K562 (cell line): ENCODE measurements at regions not wholly inside any gene's neighbourhood (a gene's known extent, or its start where the extent isn't known, plus 50 kb on each side); places are given as distances from the start of the nearest gene placed in this dataset.

ENCODE experiments used
- ATAC-seq: fragments of 200-7000 bp; cut with Tn5 transposase; 3 replicates; pipeline ENCODE4 v1.9.1; 2020; ENCODE audit warnings: moderate library complexity
- BruUV-seq: library from RNA; stranded (reverse); fragments of 400-500 nt; replicated peaks from 2 replicates; lab custom pipeline; 2021; lab: Mats Ljungman, UMichigan
- CTCF ChIA-PET: fragments of 300-600 bp; formaldehyde crosslinking; extraction: SDS; loops from one replicate; lab custom pipeline; 2021; ENCODE audit warnings: low intra/inter-chr PET ratio; lab: Yijun Ruan, JAX
- POLR2A ChIA-PET: fragments of 300-600, 350-650 bp; sonication (Branson Sonifier 250); formaldehyde crosslinking; extraction: SDS; loops from one replicate; lab custom pipeline; 2021; ENCODE audit warnings: antibody characterized with exemption, inconsistent platforms; lab: Yijun Ruan, JAX
- DNase-seq, 4 experiments: peaks; one replicate each; pipeline versions ENCODE4 v3.0.0 to v3.0.0-alpha.2; 2011 to 2018; ENCODE audit warnings: low spot score in 3 of 4, mixed read lengths in 3 of 4; ENCODE audit errors: extremely low read depth in 1 of 4
- FAIRE-seq: peaks from 2 replicates; lab custom pipeline; 2011; peaks lifted over from hg19 to GRCh38; lab: Jason Lieb, UNC
- H2AFZ ChIP-seq: 2 replicates; pipeline ENCODE4 v1.6.0; 2011; ENCODE audit warnings: low read depth, low read length, control low read depth, inconsistent platforms
- H3K27ac ChIP-seq: fragments of 200-600 bp; 3 replicates; pipeline ENCODE4 v1.8.0; 2011; ENCODE audit warnings: low read depth, mild to moderate bottlenecking, control low read depth, inconsistent platforms, low read length, moderate library complexity, mixed read lengths; ENCODE audit errors: extremely low read depth
- H3K27me3 ChIP-seq, 2 experiments: fragments of 300-600 bp in 1 of 2; 2 replicates in 1 of 2; 3 replicates in 1 of 2; pipeline versions ENCODE4 v1.6.0 to v1.8.0; 2011; ENCODE audit warnings: inconsistent platforms in 2 of 2, low read length in 2 of 2, mild to moderate bottlenecking in 1 of 2, mixed read lengths in 1 of 2, moderate library complexity in 1 of 2; ENCODE audit not compliant: control insufficient read depth in 2 of 2, insufficient read depth in 2 of 2
- H3K36me3 ChIP-seq: fragments of 300-600 bp; 3 replicates; pipeline ENCODE4 v1.8.0; 2011; ENCODE audit warnings: mild to moderate bottlenecking, low read length, inconsistent platforms; ENCODE audit not compliant: control insufficient read depth, insufficient read depth
- H3K4me1 ChIP-seq, 2 experiments: fragments of 200-600 bp in 1 of 2; replicated peaks in 1 of 2; 2 replicates in 1 of 2; 3 replicates in 1 of 2; pipeline versions ENCODE4 v1.5.1 to v1.8.0; 2011; ENCODE audit warnings: inconsistent platforms in 2 of 2, low read length in 2 of 2, mild to moderate bottlenecking in 1 of 2, mixed read lengths in 1 of 2, moderate library complexity in 1 of 2; ENCODE audit not compliant: control insufficient read depth in 2 of 2, insufficient read depth in 2 of 2
- H3K4me2 ChIP-seq: 2 replicates; pipeline ENCODE4 v1.6.1; 2011; ENCODE audit warnings: low read length, control low read depth, inconsistent platforms, mixed read lengths; ENCODE audit not compliant: insufficient read depth
- H3K4me3 ChIP-seq: fragments of 200-600 bp; sonication (generic), shearing (Covaris generic); 2 replicates; pipeline ENCODE4 v1.5.1; 2016; ENCODE audit warnings: control low read depth, inconsistent platforms
- H3K79me2 ChIP-seq: fragments of 200-600 bp; 3 replicates; pipeline ENCODE4 v1.8.0; 2011; ENCODE audit warnings: low read length, inconsistent platforms; ENCODE audit not compliant: control insufficient read depth, insufficient read depth
- H3K9ac ChIP-seq, 2 experiments: 2 replicates each; pipeline versions ENCODE4 v1.6.0 to v1.6.1; 2011; ENCODE audit warnings: low read depth in 2 of 2, low read length in 2 of 2, control low read depth in 1 of 2, inconsistent platforms in 1 of 2, mild to moderate bottlenecking in 1 of 2, mixed read lengths in 1 of 2; ENCODE audit not compliant: insufficient read depth in 1 of 2
- H3K9me1 ChIP-seq: one replicate; pipeline ENCODE4 v1.6.0; 2011; ENCODE audit warnings: inconsistent platforms, mild to moderate bottlenecking, low read length, moderate library complexity; ENCODE audit not compliant: control insufficient read depth, insufficient read depth
- H3K9me3 ChIP-seq: replicated peaks from 2 replicates; pipeline ENCODE4 v1.5.1; 2011; ENCODE audit warnings: low read depth, low read length, inconsistent platforms; ENCODE audit not compliant: control insufficient read depth, insufficient read depth
- H4K20me1 ChIP-seq: replicated peaks from 2 replicates; pipeline ENCODE4 v1.6.1; 2011; ENCODE audit warnings: low read length, inconsistent platforms, mixed read lengths; ENCODE audit not compliant: control insufficient read depth, insufficient read depth
- ATF7 ChIP-seq: fragments of 450-650 bp; IDR thresholded peaks from 2 replicates; pipeline ENCODE4 v1.7.1; 2014; ENCODE audit warnings: mild to moderate bottlenecking, moderate library complexity
- C11orf30 ChIP-seq: fragments of 450-650 bp; IDR thresholded peaks from 2 replicates; pipeline ENCODE4 v1.6.1; 2016; ENCODE audit warnings: low read depth, mild to moderate bottlenecking
- L3MBTL2 ChIP-seq: fragments of 450-650 bp; IDR thresholded peaks from 2 replicates; pipeline ENCODE4 v1.6.1; 2016; ENCODE audit warnings: mild to moderate bottlenecking, moderate library complexity
- PCBP2 ChIP-seq: fragments of 200-400 bp; formaldehyde crosslinking; IDR thresholded peaks from 2 replicates; pipeline ENCODE4 v1.6.1; 2018; ENCODE audit warnings: low read length, low read depth, mild to moderate bottlenecking, moderate library complexity; ENCODE audit not compliant: poor library complexity, severe bottlenecking
- PHF21A ChIP-seq: fragments of 450-650 bp; IDR thresholded peaks from 2 replicates; pipeline ENCODE4 v1.6.1; 2017; ENCODE audit warnings: low read depth, borderline replicate concordance
- RCOR1 ChIP-seq, 2 experiments: IDR thresholded peaks; 2 replicates each; pipeline ENCODE4 v1.6.1; 2012; ENCODE audit warnings: low read depth in 2 of 2, low read length in 2 of 2, borderline replicate concordance in 1 of 2, improper control_type of control experiment in 1 of 2
- SRSF7 ChIP-seq: fragments of 200-400 bp; formaldehyde crosslinking; optimal IDR thresholded peaks from 2 replicates; pipeline ENCODE3; 2017; ENCODE audit warnings: mild to moderate bottlenecking, low read depth, low read length
- TEAD2 ChIP-seq: fragments of 450-650 bp; IDR thresholded peaks from 2 replicates; pipeline ENCODE4 v1.6.1; 2016; ENCODE audit warnings: missing genetic modification characterization, control low read depth, missing compliant biosample characterization
- ZFX ChIP-seq: sonication (generic); formaldehyde crosslinking; IDR thresholded peaks from 2 replicates; pipeline ENCODE4 v1.8.0; 2022; ENCODE audit warnings: mild to moderate bottlenecking, missing genetic modification reagents, moderate library complexity
- ZNF232 ChIP-seq: sonication (generic); formaldehyde crosslinking; IDR thresholded peaks from 2 replicates; pipeline ENCODE4 v1.8.0; 2022; ENCODE audit warnings: mild to moderate bottlenecking, missing genetic modification reagents
- ZNF347 ChIP-seq: fragments of 450-650 bp; formaldehyde crosslinking; IDR thresholded peaks from 2 replicates; pipeline ENCODE4 v1.4.0; 2020; ENCODE audit warnings: low read depth, mild to moderate bottlenecking, moderate library complexity
- WGBS: fragments of 100-300 bp; shearing (Covaris generic); methylation state at CpG from one replicate; pipeline ENCODE4 v1.1.6; 2016; ENCODE audit warnings: low coverage, mixed read lengths; ENCODE audit not compliant: insufficient coverage; ENCODE audit errors: missing lambda C conversion rate; 5-methylcytosine and 5-hydroxymethylcytosine counted together
- in situ Hi-C: fragments of 300-500 bp; cut with MboI; formaldehyde crosslinking; loops from 4 replicates; pipeline ENCODE4 v1.15.0; 2018; ENCODE audit warnings: inconsistent platforms, mixed read lengths
- intact Hi-C: fragments of 100-400 bp; cut with micrococcal nuclease; formaldehyde crosslinking; loops from 2 replicates; pipeline ENCODE4 v1.14.2; 2022
- TF ChIP-seq, protein P1 (sequence below): fragments of 250-450 bp; sonication (Bioruptor Pico); IDR thresholded peaks from 2 replicates; pipeline ENCODE4 v1.8.0; 2022; ENCODE audit warnings: inconsistent platforms

DNA sequence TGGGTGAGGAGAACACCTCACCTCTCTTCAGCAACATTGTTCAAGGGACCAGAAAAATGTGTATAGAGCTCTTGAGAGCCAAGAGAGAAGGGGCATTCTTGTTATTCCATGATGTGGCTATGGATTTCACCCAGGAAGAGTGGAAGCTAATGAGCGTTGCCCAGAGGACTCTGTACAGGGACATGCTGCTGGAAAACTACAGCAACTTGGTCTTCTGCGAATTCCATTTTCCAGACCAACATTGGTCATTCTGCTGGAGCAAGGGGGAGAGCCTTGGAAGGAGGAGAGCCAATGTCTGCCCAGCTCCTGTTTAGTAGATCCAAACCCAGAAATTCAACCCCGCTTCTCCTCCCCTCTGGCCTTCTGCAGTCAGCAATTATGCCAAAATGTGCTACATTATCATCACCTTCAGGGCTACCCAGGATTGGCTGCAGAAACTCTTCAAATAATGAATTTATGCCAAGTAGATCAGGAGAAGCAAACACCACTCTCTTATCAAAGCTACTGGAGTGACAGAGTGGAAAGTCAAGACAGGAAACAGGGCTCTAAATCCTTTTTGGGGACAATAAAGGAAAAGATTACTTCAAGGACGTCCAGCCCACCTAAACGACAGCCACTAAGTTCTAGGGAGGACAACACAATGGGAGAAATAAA lies 707.5 kb upstream of the LUZP2 start (continued):
- TF ChIP-seq, protein P1, sequence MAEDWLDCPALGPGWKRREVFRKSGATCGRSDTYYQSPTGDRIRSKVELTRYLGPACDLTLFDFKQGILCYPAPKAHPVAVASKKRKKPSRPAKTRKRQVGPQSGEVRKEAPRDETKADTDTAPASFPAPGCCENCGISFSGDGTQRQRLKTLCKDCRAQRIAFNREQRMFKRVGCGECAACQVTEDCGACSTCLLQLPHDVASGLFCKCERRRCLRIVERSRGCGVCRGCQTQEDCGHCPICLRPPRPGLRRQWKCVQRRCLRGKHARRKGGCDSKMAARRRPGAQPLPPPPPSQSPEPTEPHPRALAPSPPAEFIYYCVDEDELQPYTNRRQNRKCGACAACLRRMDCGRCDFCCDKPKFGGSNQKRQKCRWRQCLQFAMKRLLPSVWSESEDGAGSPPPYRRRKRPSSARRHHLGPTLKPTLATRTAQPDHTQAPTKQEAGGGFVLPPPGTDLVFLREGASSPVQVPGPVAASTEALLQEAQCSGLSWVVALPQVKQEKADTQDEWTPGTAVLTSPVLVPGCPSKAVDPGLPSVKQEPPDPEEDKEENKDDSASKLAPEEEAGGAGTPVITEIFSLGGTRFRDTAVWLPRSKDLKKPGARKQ (CRISPR knock-in tag) = no peak
- TF ChIP-seq ZNF232 (CRISPR knock-in tag) (no peak), PCBP2 (no peak), C11orf30 (no peak), TEAD2 (tag) (no peak), ZFX (CRISPR knock-in tag) (no peak), ATF7 (no peak), ZNF347 (CRISPR knock-in tag) (no peak)

DNA sequence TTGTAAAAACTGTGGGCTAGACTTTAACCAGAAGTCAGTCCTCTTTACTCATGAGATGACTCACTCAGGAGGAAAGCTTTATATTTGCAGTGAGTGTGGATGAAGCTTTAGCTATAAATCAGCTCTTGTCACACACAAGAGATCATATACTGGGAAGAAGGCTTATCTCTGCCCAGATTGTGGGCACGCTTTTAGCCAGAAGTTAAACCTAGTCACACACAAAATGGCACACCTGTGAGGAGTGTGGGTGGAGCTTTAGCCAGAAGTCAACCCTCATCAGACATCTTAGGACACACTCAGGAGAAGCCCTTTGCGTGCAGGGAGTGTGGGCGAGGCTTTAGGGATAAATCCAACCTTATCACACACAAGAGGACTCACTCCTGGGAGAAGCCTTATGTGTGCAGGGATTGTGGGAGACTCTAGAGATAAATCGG lies 706.9 kb upstream of the LUZP2 start:
- no peaks in the 10 kb centered on the region for H4K20me1 ChIP-seq
- no peak for TF ChIP-seq PHF21A
- no peak for TF ChIP-seq L3MBTL2
- TF ChIP-seq RCOR1 (IDR thresholded peaks at IDR 0.05; ENCODE audit: borderline replicate concordance in 1 of 2, low read depth in 2 of 2, low read length in 2 of 2) = no peak
- TF ChIP-seq SRSF7 = no peak
- TF ChIP-seq, all 486 proteins: peak for 0
- H3K4me1 ChIP-seq = no peaks in the 10 kb centered on the region
- ATAC-seq (no peak), DNase-seq (no peak), FAIRE-seq (no peak)
- no peak overlapping the region for H3K4me2 ChIP-seq
- no peaks in the 10 kb centered on the region for H3K9me1 ChIP-seq
- in situ Hi-C loops = no loop called here
- H3K4me3 ChIP-seq = no peak overlapping the region
- intact Hi-C loops = no loop called here
- H2AFZ ChIP-seq = no peak overlapping the region
- ChIA-PET POLR2A (no interaction called here), CTCF (no interaction called here)
- H3K36me3 ChIP-seq = no peaks in the 10 kb centered on the region
- 0% methylated on average over 4 of the region's 4 CpGs for WGBS
- H3K9me3 ChIP-seq = no peaks in the 10 kb centered on the region
- H3K79me2 ChIP-seq = no peaks in the 10 kb centered on the region
- no TSS peak for BruUV-seq
- no peak overlapping the region for H3K9ac ChIP-seq
- no peaks in the 10 kb centered on the region for H3K27me3 ChIP-seq
- no peak overlapping the region for H3K27ac ChIP-seq
